A549 (cell line): ENCODE measurements at regions not wholly inside any gene's neighbourhood (a gene's known extent, or its start where the extent isn't known, plus 50 kb on each side); places are given as distances from the start of the nearest gene placed in this dataset.

Experiments used
- ATAC-seq, 2 experiments: fragments of 200-7000 bp in 1 of 2; fragments of >200 bp in 1 of 2; cut with Nextera tagmentation in 1 of 2; cut with Tn5 transposase in 1 of 2; 3 replicates each; pipeline versions ENCODE4 v1.8.0 to v1.9.1; 2018 to 2020; ENCODE audit warnings: mild to moderate bottlenecking in 1 of 2, moderate library complexity in 1 of 2
- CTCF ChIA-PET: fragments of 300-600 bp; sonication (Branson Sonifier 250); formaldehyde crosslinking; extraction: SDS; loops from one replicate; lab custom pipeline; 2021; ENCODE audit warnings: antibody characterized with exemption, inconsistent platforms; lab: Yijun Ruan, JAX
- POLR2A ChIA-PET: fragments of 350-600 bp; formaldehyde crosslinking; extraction: SDS; loops from one replicate; lab custom pipeline; 2021; ENCODE audit warnings: antibody characterized with exemption, inconsistent platforms; lab: Yijun Ruan, JAX
- DNase-seq, 2 experiments: peaks; one replicate each; pipeline versions ENCODE4 v3.0.0 to v3.0.0-alpha.2; 2011 to 2016; ENCODE audit warnings: low read depth in 1 of 2, low spot score in 1 of 2
- FAIRE-seq: peaks from 2 replicates; lab custom pipeline; 2011; peaks lifted over from hg19 to GRCh38; lab: Jason Lieb, UNC
- H3K27ac ChIP-seq, 2 experiments: fragments of >200 bp; sonication (Bioruptor Twin); formaldehyde crosslinking; 3 replicates each; pipeline ENCODE4 v1.5.1; 2016 to 2017
- H3K4me1 ChIP-seq: fragments of >200 bp; sonication (Bioruptor Twin); formaldehyde crosslinking; 3 replicates; pipeline ENCODE4 v1.6.1; 2016
- H3K4me2 ChIP-seq: fragments of >200 bp; sonication (Bioruptor Twin); formaldehyde crosslinking; 3 replicates; pipeline ENCODE4 v1.6.1; 2016
- H3K4me3 ChIP-seq: fragments of >200 bp; sonication (Bioruptor Twin); formaldehyde crosslinking; 3 replicates; pipeline ENCODE4 v1.5.1; 2016
- H3K9me3 ChIP-seq: fragments of >200 bp; sonication (Bioruptor Twin); formaldehyde crosslinking; 3 replicates; pipeline ENCODE4 v1.6.1; 2016
- ATOH8 ChIP-seq: fragments of 250-450 bp; sonication (Bioruptor Pico); IDR thresholded peaks from 2 replicates; pipeline ENCODE4 v1.5.0; 2020; ENCODE audit warnings: low read depth, mild to moderate bottlenecking, moderate library complexity
- BCL3 ChIP-seq: fragments of >200 bp; sonication (Bioruptor Twin); formaldehyde crosslinking; IDR thresholded peaks from 3 replicates; pipeline ENCODE4 v1.6.1; 2016
- BHLHE40 ChIP-seq: IDR thresholded peaks from 2 replicates; pipeline ENCODE4 v1.6.1; 2012; ENCODE audit warnings: low read depth, low read length, inconsistent platforms
- CEBPB ChIP-seq, 2 experiments: fragments of >200 bp in 1 of 2; sonication (Bioruptor Twin) in 1 of 2; formaldehyde crosslinking in 1 of 2; IDR thresholded peaks; 2 replicates each; pipeline ENCODE4 v1.6.1; 2012 to 2016
- CHD4 ChIP-seq: fragments of 200-600 bp; sonication (generic); IDR thresholded peaks from 2 replicates; pipeline ENCODE4 v1.6.1; 2016; ENCODE audit warnings: antibody characterized with exemption, mild to moderate bottlenecking, borderline replicate concordance
- EHF ChIP-seq: fragments of 250-450 bp; sonication (Bioruptor Pico); IDR thresholded peaks from 2 replicates; pipeline ENCODE4 v1.5.0; 2020; ENCODE audit warnings: mild to moderate bottlenecking
- EHMT2 ChIP-seq: fragments of 200-600 bp; sonication (generic); IDR thresholded peaks from 2 replicates; pipeline ENCODE4 v1.6.1; 2016; ENCODE audit warnings: antibody characterized with exemption, low read depth, mild to moderate bottlenecking, moderate library complexity
- EP300 ChIP-seq, 2 experiments: fragments of >200 bp; sonication (Bioruptor Twin); formaldehyde crosslinking; IDR thresholded peaks; 2 replicates in 1 of 2; 3 replicates in 1 of 2; pipeline ENCODE4 v1.6.1; 2016 to 2017
- FOSL2 ChIP-seq, 2 experiments: fragments of 450-650 bp in 1 of 2; fragments of >200 bp in 1 of 2; sonication (Bioruptor Twin) in 1 of 2; formaldehyde crosslinking; IDR thresholded peaks; 2 replicates each; pipeline versions ENCODE4 v1.5.0 to v1.6.1; 2016 to 2020; ENCODE audit warnings: mild to moderate bottlenecking in 1 of 2, moderate library complexity in 1 of 2
- GATA3 ChIP-seq: IDR thresholded peaks from 2 replicates; pipeline ENCODE4 v1.6.1; 2012; ENCODE audit warnings: borderline replicate concordance
- HDAC2 ChIP-seq: fragments of 200-600 bp; sonication (generic); IDR thresholded peaks from 2 replicates; pipeline ENCODE4 v1.6.1; 2016
- HEYL ChIP-seq: fragments of 250-450 bp; sonication (Bioruptor Pico); IDR thresholded peaks from 2 replicates; pipeline ENCODE4 v1.8.0; 2021; ENCODE audit warnings: mild to moderate bottlenecking, moderate library complexity
- JUN ChIP-seq, 2 experiments: fragments of >200 bp; sonication (Bioruptor Twin); formaldehyde crosslinking; IDR thresholded peaks; 2 replicates in 1 of 2; 3 replicates in 1 of 2; pipeline ENCODE4 v1.6.1; 2016 to 2017
- KDM1A ChIP-seq: fragments of 200-600 bp; sonication (generic); IDR thresholded peaks from 2 replicates; pipeline ENCODE4 v1.6.1; 2016; ENCODE audit warnings: low read depth, mild to moderate bottlenecking
- KDM5A ChIP-seq: fragments of 200-600 bp; sonication (generic); IDR thresholded peaks from 2 replicates; pipeline ENCODE4 v1.6.1; 2016; ENCODE audit warnings: antibody characterized with exemption, mild to moderate bottlenecking
- MAFK ChIP-seq: fragments of 450-650 bp; IDR thresholded peaks from 2 replicates; pipeline ENCODE4 v1.6.1; 2014; ENCODE audit not compliant: partially characterized antibody
- MAZ ChIP-seq: fragments of 150-350 bp; IDR thresholded peaks from 2 replicates; pipeline ENCODE4 v1.6.1; 2014; ENCODE audit warnings: antibody characterized with exemption, low read depth, low read length, borderline replicate concordance
- NPAS2 ChIP-seq: fragments of 250-450 bp; sonication (Bioruptor Pico); IDR thresholded peaks from 2 replicates; pipeline ENCODE4 v1.8.0; 2022; ENCODE audit warnings: mild to moderate bottlenecking, moderate library complexity, borderline replicate concordance
- PBX3 ChIP-seq: IDR thresholded peaks from 2 replicates; pipeline ENCODE4 v1.6.1; 2012
- POLR2A ChIP-seq: IDR thresholded peaks from 2 replicates; pipeline ENCODE4 v1.6.1; 2012; ENCODE audit warnings: mild to moderate bottlenecking, low read length
- RAD21 ChIP-seq, 2 experiments: fragments of >200 bp in 1 of 2; sonication (Bioruptor Twin) in 1 of 2; formaldehyde crosslinking in 1 of 2; IDR thresholded peaks in 1 of 2; conservative IDR thresholded peaks in 1 of 2; 2 replicates in 1 of 2; 3 replicates in 1 of 2; pipeline ENCODE4 v1.6.1; 2012 to 2018; ENCODE audit warnings: inconsistent platforms in 1 of 2
- RARB ChIP-seq: fragments of 250-450 bp; sonication (Bioruptor Pico); IDR thresholded peaks from 2 replicates; pipeline ENCODE4 v1.8.0; 2021; ENCODE audit warnings: mild to moderate bottlenecking, moderate library complexity
- REST ChIP-seq: fragments of 200-600 bp; sonication (generic); IDR thresholded peaks from 2 replicates; pipeline ENCODE4 v1.6.1; 2016; ENCODE audit warnings: antibody characterized with exemption, mild to moderate bottlenecking, moderate library complexity
- RFX5 ChIP-seq: fragments of 450-650 bp; IDR thresholded peaks from 2 replicates; pipeline ENCODE4 v1.7.1; 2014; ENCODE audit warnings: antibody characterized with exemption, mild to moderate bottlenecking, moderate library complexity
- RNF2 ChIP-seq: fragments of 200-600 bp; sonication (generic); IDR thresholded peaks from 2 replicates; pipeline ENCODE4 v1.6.1; 2016; ENCODE audit warnings: low read depth, mild to moderate bottlenecking, antibody characterized with exemption, moderate library complexity, borderline replicate concordance
- ZC3H11A ChIP-seq: fragments of 450-650 bp; IDR thresholded peaks from 2 replicates; pipeline ENCODE4 v1.6.1; 2014; ENCODE audit warnings: antibody characterized with exemption, mild to moderate bottlenecking
- WGBS: methylation state at CpG from one replicate; pipeline ENCODE4 v1.1.6; 2017; ENCODE audit errors: missing lambda C conversion rate; 5-methylcytosine and 5-hydroxymethylcytosine counted together

- TF ChIP-seq ATOH8 (CRISPR knock-in tag) = no peak
These were observed 67.5 kb upstream of the TJP1 start (continued) for GRCh38 chr15:29889542-29890329.

GRCh38 chr15:29888646-29889045 lies 66.4 kb upstream of the TJP1 start:
- WGBS = 64% methylated on average over 5 of the region's 5 CpGs
- Histone ChIP-seq H3K4me1 (peaks cover 8% of the 10 kb centered on the region; the same call in 2 of the 3 replicates), H3K4me2 (0 out of 3 replicates have a peak overlapping the region, but pooled peaks have one; percentile 27), H3K9me3 (no peaks in the 10 kb centered on the region), H3K4me3 (no peak overlapping the region), H3K27ac (peak overlapping the region in 1 of 2 experiments; percentile 35; a peak in 1 of 6 replicates)
- ChIA-PET CTCF (interaction anchor here (1.0 to 1.5 kb wide), 4 partner anchors 9 to 37 kb away, joined by 3 to 5 read pairs (median 4); no protein-coding TSS in a partner anchor), POLR2A (no interaction called here)
- TF ChIP-seq GATA3 = no peak
- no peak for TF ChIP-seq EP300 (IDR thresholded peaks at IDR 0.05)
- no peak for TF ChIP-seq JUN (IDR thresholded peaks at IDR 0.05)
- no peak for TF ChIP-seq RFX5
- TF ChIP-seq FOSL2 (IDR thresholded peaks at IDR 0.05) = no peak
- no peak for TF ChIP-seq FOSL2 (CRISPR knock-in tag; IDR thresholded peaks at IDR 0.05)
- no peak for TF ChIP-seq POLR2A
- TF ChIP-seq RNF2 = no peak
- TF ChIP-seq KDM5A = no peak
- TF ChIP-seq HEYL = no peak
- no peak for TF ChIP-seq KDM1A
- TF ChIP-seq BCL3 = no peak
- no peak for TF ChIP-seq EHMT2
- TF ChIP-seq PBX3 = no peak
- TF ChIP-seq NPAS2 = no peak
- no peak for TF ChIP-seq EHF
- TF ChIP-seq BHLHE40 = no peak
- TF ChIP-seq HDAC2 = no peak
- TF ChIP-seq CEBPB (IDR thresholded peaks at IDR 0.05) = no peak
- DNase-seq (peak in 1 of 2 experiments; percentile 14), ATAC-seq (peak; percentile 34 to 75; a peak in 5 of 6 replicates), FAIRE-seq (no peak)

- POLR2A ChIA-PET = no interaction called here
- FAIRE-seq = no peak
These were observed 65.5 kb upstream of the TJP1 start for GRCh38 chr15:29887721-29888120.

More at GRCh38 chr15:29887721-29888120, 65.5 kb upstream of the TJP1 start:
- no peak for DNase-seq
- ATAC-seq = no peak
- CTCF ChIA-PET = interaction anchor here (1.1 to 1.5 kb wide), 2 partner anchors 8 to 38 kb away, joined by 3 to 4 read pairs; no protein-coding TSS in a partner anchor
- no peaks in the 10 kb centered on the region for H3K9me3 ChIP-seq
- H3K27ac ChIP-seq = no peak overlapping the region
- 65% methylated on average over 2 of the region's 2 CpGs for WGBS
- H3K4me3 ChIP-seq = no peak overlapping the region
- TF ChIP-seq RAD21 (conservative IDR thresholded peaks at IDR 0.05 in 1 of 2, IDR thresholded peaks at IDR 0.05 in 1 of 2) (no peak), REST (no peak), ZC3H11A (no peak), RNF2 (no peak), RARB (CRISPR knock-in tag) (no peak), CHD4 (no peak), KDM5A (no peak), MAZ (no peak), MAFK (no peak), RFX5 (no peak), POLR2A (no peak)
- no peak overlapping the region for H3K4me2 ChIP-seq
- peaks cover 8% of the 10 kb centered on the region; the same call in 2 of the 3 replicates for H3K4me1 ChIP-seq
